UCSD-AML1 (cell line): ENCODE measurements at regions not wholly inside any gene's neighbourhood (a gene's known extent, or its start where the extent isn't known, plus 50 kb on each side); places are given as distances from the start of the nearest gene placed in this dataset.
"Not testable (repeated sequence)": the region's sequence is repeated elsewhere in the genome, so short reads cannot be mapped to it uniquely, and the experiment has no call there.

Experiments
- DNase-seq: peaks from one replicate; lab custom pipeline; 2025; ENCODE audit not compliant: unreplicated experiment; lab: John Stamatoyannopoulos, UW

GRCh38 chr12:90515199-90516175 lies 439.5 kb downstream of the CCER1 start:
- no peak for DNase-seq

- DNase-seq, result no peak
These were observed 440.7 kb downstream of the CCER1 start for GRCh38 chr12:90514325-90514724.

- DNase-seq, result no peak
These were observed 442.5 kb downstream of the CCER1 start for GRCh38 chr12:90512518-90512917.

GRCh38 chr12:90510948-90511347 lies 444.0 kb downstream of the CCER1 start:
- DNase-seq, result no peak

GRCh38 chr12:90504806-90505205 lies 450.2 kb downstream of the CCER1 start:
- no peak for DNase-seq

- DNase-seq, result no peak
These were observed 452.9 kb downstream of the CCER1 start for GRCh38 chr12:90502070-90502469.

- DNase-seq, result no peak
These were observed 453.6 kb downstream of the CCER1 start for GRCh38 chr12:90501412-90501811.

GRCh38 chr12:90499795-90500194 lies 455.2 kb downstream of the CCER1 start:
- DNase-seq, result no peak

GRCh38 chr12:90497923-90498545 lies 456.9 kb downstream of the CCER1 start:
- no peak for DNase-seq

GRCh38 chr12:90490355-90490754 lies 464.6 kb downstream of the CCER1 start:
- DNase-seq, result no peak

GRCh38 chr12:90489141-90489540 lies 465.8 kb downstream of the CCER1 start:
- DNase-seq, result no peak

GRCh38 chr12:90485560-90485959 lies 469.4 kb downstream of the CCER1 start:
- DNase-seq, result no peak

GRCh38 chr12:90484094-90484493 lies 470.9 kb downstream of the CCER1 start:
- DNase-seq, result no peak

GRCh38 chr12:90481748-90482147 lies 473.2 kb downstream of the CCER1 start:
- DNase-seq, result no peak

GRCh38 chr12:90479237-90479636 lies 475.7 kb downstream of the CCER1 start:
- no peak for DNase-seq

- DNase-seq, result no peak
These were observed 481.1 kb downstream of the CCER1 start for GRCh38 chr12:90473831-90474230.

- DNase-seq, result no peak
These were observed 494.3 kb downstream of the CCER1 start for GRCh38 chr12:90460681-90461080.

GRCh38 chr12:90456248-90456647 lies 498.7 kb downstream of the CCER1 start:
- DNase-seq, result no peak

- DNase-seq, result no peak
These were observed 499.2 kb downstream of the CCER1 start for GRCh38 chr12:90455756-90456155.

GRCh38 chr12:90449611-90450010 lies 505.4 kb downstream of the CCER1 start:
- no peak for DNase-seq

GRCh38 chr12:90443466-90443865 lies 511.5 kb downstream of the CCER1 start:
- not testable (repeated sequence) for DNase-seq

- DNase-seq, result no peak
These were observed 513.5 kb downstream of the CCER1 start for GRCh38 chr12:90441431-90441830.
